ENCODE measurements at regions not wholly inside any gene's neighbourhood (a gene's known extent, or its start where the extent isn't known, plus 50 kb on each side); places are given as distances from the start of the nearest gene placed in this dataset.

DNA sequence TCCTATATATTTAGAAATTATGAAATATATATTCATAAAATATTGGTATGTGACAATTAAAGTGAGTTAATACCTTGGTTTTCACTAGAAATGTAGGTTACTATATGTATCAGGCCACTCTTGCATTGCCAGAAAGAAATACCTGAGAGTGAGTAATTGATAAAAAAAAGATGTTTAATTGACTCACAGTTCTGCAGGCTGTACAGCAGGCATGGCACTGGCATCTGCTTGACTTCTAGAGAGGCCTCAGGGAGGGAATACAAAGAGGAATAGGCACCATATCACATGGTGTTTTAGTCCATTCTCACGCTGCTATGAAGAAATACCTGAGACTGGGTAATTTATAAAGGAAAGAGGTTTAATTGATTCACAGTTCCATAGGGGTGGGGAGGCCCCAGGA lies 1560.6 kb downstream of the STIM2 start:
- TF ChIP-seq CTCF (IDR thresholded peaks at IDR 0.05; ENCODE audit: insufficient read depth, low read depth, low read length): no peak
- TF ChIP-seq EZH2 (IDR thresholded peaks at IDR 0.05; ENCODE audit: insufficient read depth, low read length): no peak

Measured in astrocyte (in vitro differentiated cells and primary cell).